Muscle layer of duodenum (tissue), 2 donors: ENCODE measurements at regions not wholly inside any gene's neighbourhood (a gene's known extent, or its start where the extent isn't known, plus 50 kb on each side); places are given as distances from the start of the nearest gene placed in this dataset.

ENCODE experiments used
- H3K27ac ChIP-seq: one replicate; pipeline ENCODE4 v1.7.0; 2013; ENCODE audit warnings: mild to moderate bottlenecking, low read length
- H3K27me3 ChIP-seq: one replicate; pipeline ENCODE4 v1.7.0; 2013; ENCODE audit warnings: low read depth, mild to moderate bottlenecking, control low read depth, low read length
- H3K36me3 ChIP-seq, 2 donors: one replicate each; pipeline ENCODE4 v1.7.0; 2013; ENCODE audit warnings: low read length in 2 of 2, control low read depth in 1 of 2, mild to moderate bottlenecking in 1 of 2; ENCODE audit not compliant: insufficient read depth in 2 of 2, control insufficient read depth in 1 of 2
- H3K4me1 ChIP-seq, 2 donors: one replicate each; pipeline ENCODE4 v1.7.0; 2013; ENCODE audit warnings: low read length in 2 of 2, mild to moderate bottlenecking in 2 of 2, control low read depth in 1 of 2, moderate library complexity in 1 of 2; ENCODE audit not compliant: insufficient read depth in 2 of 2, control insufficient read depth in 1 of 2
- H3K4me3 ChIP-seq, 2 donors: one replicate each; pipeline ENCODE4 v1.7.0; 2013; ENCODE audit warnings: low read length in 2 of 2, low read depth in 1 of 2, mild to moderate bottlenecking in 1 of 2
- H3K9me3 ChIP-seq, 2 donors: one replicate each; pipeline ENCODE4 v1.7.0; 2013; ENCODE audit warnings: low read length in 2 of 2, control low read depth in 1 of 2, mild to moderate bottlenecking in 1 of 2; ENCODE audit not compliant: control insufficient read depth in 1 of 2
- donor health status: healthy.

DNA sequence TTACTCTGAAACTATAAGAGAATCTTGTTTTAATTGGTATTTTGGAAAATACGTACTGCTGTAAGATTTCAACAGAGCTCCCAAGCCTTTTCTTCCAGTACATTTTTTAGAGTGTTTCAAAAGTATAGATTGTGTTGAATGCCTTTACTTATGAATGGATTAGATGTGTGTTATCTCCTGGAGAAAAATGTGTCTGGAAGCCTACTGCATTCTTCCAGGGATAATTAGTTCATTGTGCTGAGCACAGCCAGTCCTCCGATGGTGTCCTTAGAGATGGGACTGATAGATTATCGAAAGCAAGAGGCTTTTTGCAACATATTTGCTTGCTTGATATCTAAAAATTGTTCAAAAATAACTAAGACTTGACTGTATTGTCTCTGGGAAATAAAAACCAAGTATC lies 114.2 kb downstream of the PLEKHG1 start:
- Histone ChIP-seq H3K9me3 (no peaks in the 10 kb centered on the region), H3K36me3 (no peaks in the 10 kb centered on the region), H3K4me3 (no peak overlapping the region), H3K27me3 (no peaks in the 10 kb centered on the region), H3K27ac (no peak overlapping the region), H3K4me1 (peaks cover 0 to 20% of the 10 kb centered on the region in 2 donors)

DNA sequence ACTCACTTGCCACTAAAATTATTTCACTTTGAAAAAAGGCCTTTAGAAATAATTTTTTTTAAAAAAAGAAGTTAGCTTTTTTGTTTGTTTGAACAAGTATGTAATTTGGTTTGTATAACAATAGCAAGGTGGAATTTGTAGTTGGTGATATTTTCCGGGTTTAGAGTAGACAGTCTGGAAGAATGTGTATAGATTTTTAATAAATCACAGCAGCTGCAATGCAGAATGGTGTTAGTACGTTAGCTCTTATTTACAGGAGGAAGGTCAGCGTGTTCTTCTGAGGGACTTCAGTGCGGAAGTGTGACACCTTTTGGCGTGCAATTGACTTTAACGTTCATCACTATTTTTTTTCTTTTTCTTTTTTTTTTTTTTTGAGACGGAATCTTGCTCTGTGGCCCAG lies 115.4 kb downstream of the PLEKHG1 start:
- no peaks in the 10 kb centered on the region for H3K27me3 ChIP-seq
- H3K9me3 ChIP-seq = no peaks in the 10 kb centered on the region
- H3K4me3 ChIP-seq = no peak overlapping the region
- H3K36me3 ChIP-seq = no peaks in the 10 kb centered on the region
- no peak overlapping the region for H3K27ac ChIP-seq
- peaks cover 0 to 20% of the 10 kb centered on the region in 2 donors for H3K4me1 ChIP-seq

GRCh38 chr6:150717419-150717818 lies 117.7 kb downstream of the PLEKHG1 start:
- H3K27ac ChIP-seq = no peak overlapping the region
- no peaks in the 10 kb centered on the region for H3K27me3 ChIP-seq
- H3K36me3 ChIP-seq = no peaks in the 10 kb centered on the region
- no peaks in the 10 kb centered on the region for H3K9me3 ChIP-seq
- no peak overlapping the region for H3K4me3 ChIP-seq
- H3K4me1 ChIP-seq = peaks cover 8 to 19% of the 10 kb centered on the region in 2 donors

DNA sequence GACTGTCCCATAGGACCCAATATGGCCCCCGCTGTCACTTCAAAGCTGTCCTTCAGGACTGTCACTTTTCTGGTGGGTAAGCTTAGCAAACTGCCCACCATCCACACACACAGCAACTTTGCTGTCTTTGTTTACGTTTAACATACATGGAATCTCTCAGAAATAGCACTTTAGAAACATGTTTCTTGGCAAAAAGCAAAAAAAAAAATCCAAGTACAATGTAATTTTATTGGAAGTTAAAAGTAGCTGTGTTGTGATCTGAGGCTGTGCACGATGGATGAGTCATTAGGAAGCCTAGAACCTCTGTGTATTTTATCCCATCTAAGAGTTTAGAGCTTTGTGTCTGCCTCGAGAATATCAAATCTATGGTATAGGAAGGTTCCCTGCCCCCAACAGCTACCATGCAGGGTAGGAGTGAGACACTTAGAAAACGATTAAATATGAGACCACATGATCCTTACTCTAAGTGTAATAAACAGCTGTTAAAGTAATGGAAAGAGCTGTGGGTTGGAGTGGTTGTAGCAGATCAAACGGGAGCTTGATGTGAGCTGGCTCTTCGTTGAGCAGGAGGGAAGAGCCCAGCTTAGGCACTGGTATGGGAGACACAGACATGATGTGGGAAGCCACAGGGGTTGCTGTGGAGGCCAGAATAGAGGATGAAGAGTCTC lies 119.5 kb downstream of the PLEKHG1 start:
- Histone ChIP-seq H3K36me3 (no peaks in the 10 kb centered on the region), H3K4me1 (peaks cover 6 to 8% of the 10 kb centered on the region in 2 donors), H3K9me3 (no peaks in the 10 kb centered on the region), H3K27ac (no peak overlapping the region), H3K4me3 (no peak overlapping the region), H3K27me3 (no peaks in the 10 kb centered on the region)

DNA sequence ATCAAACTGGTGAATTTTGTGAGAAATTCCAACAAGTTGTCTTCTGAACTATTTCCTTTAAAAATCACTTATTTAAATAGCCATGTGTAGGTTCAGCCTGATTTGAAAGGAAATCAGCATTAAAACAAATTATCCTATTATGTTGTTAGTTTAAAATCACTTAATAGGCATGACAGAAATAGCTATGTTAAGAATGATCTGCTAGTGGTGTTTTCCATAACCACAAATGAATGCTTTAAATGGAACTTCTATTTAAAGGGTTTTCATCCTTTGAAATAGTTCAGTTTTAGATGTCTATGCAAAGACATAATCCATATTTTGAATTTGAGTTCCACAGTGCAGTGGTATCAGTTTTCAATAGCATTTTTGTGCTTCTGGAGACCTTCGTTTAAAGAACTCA lies 120.1 kb downstream of the PLEKHG1 start:
- no peak overlapping the region for H3K27ac ChIP-seq
- peaks cover 6 to 8% of the 10 kb centered on the region in 2 donors for H3K4me1 ChIP-seq
- no peaks in the 10 kb centered on the region for H3K36me3 ChIP-seq
- no peak overlapping the region for H3K4me3 ChIP-seq
- H3K27me3 ChIP-seq = no peaks in the 10 kb centered on the region
- no peaks in the 10 kb centered on the region for H3K9me3 ChIP-seq

DNA sequence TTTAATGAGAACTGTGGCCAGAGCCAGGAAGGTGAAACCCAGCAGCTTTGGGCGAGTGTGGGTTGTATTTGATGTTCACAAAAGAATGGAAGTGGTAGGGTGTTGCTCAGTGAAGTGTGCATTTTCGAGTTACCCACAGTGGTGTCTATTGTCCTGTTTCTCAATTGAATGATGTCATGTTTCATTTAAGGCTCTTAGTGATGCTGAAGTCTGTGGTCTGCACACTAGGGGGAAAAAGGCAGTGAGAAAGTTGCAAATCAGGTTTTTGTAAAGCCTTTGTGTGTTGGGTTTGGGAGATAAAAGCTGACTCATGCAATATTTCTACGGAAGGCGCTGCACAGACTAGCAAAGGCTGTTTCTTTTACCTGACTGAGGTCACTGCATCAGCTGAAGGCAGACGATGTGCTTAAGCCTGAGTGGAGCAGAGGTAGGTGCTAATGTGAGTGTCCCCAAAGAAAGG lies 121.1 kb downstream of the PLEKHG1 start:
- no peak overlapping the region for H3K4me3 ChIP-seq
- H3K27me3 ChIP-seq = no peaks in the 10 kb centered on the region
- peaks cover 6 to 8% of the 10 kb centered on the region in 2 donors for H3K4me1 ChIP-seq
- H3K36me3 ChIP-seq = no peaks in the 10 kb centered on the region
- H3K27ac ChIP-seq = no peak overlapping the region
- H3K9me3 ChIP-seq = no peaks in the 10 kb centered on the region

DNA sequence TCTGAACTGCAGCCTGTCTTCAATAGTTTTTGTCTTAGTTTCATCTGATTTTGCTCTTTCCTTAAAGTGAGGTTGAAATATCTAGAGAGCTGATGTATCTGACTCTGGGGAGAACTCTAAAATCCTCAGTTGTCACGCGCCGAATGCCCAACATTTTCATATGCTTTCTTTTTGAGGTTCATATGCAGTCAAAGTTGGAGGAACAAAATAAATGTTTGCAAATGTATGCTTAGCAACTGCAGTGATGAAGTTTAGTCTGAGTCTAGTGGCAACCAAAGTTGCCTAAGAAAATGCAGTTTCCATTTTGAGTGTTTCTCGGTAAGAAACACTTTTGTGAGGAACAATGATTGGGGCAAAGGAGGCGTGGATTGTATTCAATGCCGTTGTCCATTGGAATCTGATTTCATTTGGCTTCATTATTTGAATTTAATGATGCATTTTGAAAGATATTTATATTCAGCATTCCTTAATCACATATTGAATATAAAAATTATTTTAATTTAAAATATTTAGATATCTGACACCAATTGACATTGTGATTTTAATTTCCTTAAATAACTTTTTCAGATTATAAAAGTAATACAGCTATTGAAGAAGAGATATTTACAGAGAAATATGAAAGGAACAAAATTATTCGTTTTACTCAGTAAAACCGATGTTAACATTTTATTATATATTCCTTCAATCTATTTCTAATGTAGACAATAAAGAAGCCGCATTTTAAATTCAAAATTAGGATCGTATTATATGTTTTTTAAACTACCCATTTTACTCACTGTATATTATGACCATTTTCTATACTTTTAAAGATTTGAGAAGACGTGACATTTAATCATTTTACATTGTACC lies 122.0 kb downstream of the PLEKHG1 start:
- Histone ChIP-seq H3K36me3 (no peaks in the 10 kb centered on the region), H3K27ac (no peak overlapping the region), H3K27me3 (no peaks in the 10 kb centered on the region), H3K4me3 (no peak overlapping the region), H3K9me3 (no peaks in the 10 kb centered on the region), H3K4me1 (peaks cover 6 to 8% of the 10 kb centered on the region in 2 donors)

- peaks cover 6 to 8% of the 10 kb centered on the region in 2 donors for H3K4me1 ChIP-seq
- H3K27ac ChIP-seq = no peak overlapping the region
- H3K4me3 ChIP-seq = no peak overlapping the region
- H3K36me3 ChIP-seq = no peaks in the 10 kb centered on the region
- H3K27me3 ChIP-seq = no peaks in the 10 kb centered on the region
- no peaks in the 10 kb centered on the region for H3K9me3 ChIP-seq
Measured at GRCh38 chr6:150722614-150723344, 123.1 kb downstream of the PLEKHG1 start.

DNA sequence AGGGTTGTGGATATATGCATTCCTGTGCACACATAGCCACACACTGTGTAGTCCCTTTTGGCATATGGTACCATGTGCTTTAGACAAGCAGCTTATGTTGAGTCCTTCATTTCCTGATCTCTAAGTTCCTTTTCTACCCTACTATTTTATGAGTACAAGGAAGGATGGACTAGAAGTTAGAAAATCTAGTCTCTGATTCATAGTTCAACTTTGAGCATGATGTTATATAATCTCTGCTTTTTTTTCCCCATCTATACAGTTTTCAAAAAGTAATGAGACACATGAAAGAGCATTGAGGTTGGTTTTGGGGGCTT lies 123.6 kb downstream of the PLEKHG1 start:
- Histone ChIP-seq H3K4me3 (no peak overlapping the region), H3K4me1 (peaks cover 6 to 8% of the 10 kb centered on the region in 2 donors), H3K36me3 (no peaks in the 10 kb centered on the region), H3K27ac (no peak overlapping the region), H3K27me3 (no peaks in the 10 kb centered on the region), H3K9me3 (no peaks in the 10 kb centered on the region)

- no peaks in the 10 kb centered on the region for H3K9me3 ChIP-seq
- no peaks in the 10 kb centered on the region for H3K36me3 ChIP-seq
- no peak overlapping the region for H3K4me3 ChIP-seq
- no peaks in the 10 kb centered on the region for H3K27me3 ChIP-seq
- peaks cover 6 to 8% of the 10 kb centered on the region in 2 donors for H3K4me1 ChIP-seq
- H3K27ac ChIP-seq = no peak overlapping the region
Measured at GRCh38 chr6:150723857-150724256, 124.2 kb downstream of the PLEKHG1 start.

DNA sequence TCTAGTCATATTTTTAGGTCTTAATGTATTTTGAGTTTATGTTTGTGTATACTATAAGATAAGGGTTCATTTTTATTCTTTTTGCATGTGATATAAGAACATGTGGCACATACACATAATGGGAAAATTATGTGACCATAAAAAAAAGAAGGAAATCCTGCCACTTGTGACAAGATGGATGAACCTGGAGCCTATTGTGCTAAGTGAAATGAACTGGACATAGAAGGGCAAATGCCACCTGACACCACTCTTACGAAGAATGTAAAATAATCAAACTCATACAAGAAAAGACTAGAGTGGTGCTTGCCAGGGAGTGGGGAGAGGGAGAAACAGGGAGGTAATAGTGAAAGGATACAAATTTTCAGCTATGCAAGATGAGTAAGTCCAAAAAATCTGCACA lies 126.1 kb downstream of the PLEKHG1 start:
- Histone ChIP-seq H3K4me1 (peaks cover 3 to 4% of the 10 kb centered on the region in 2 donors), H3K27ac (no peak overlapping the region), H3K36me3 (no peaks in the 10 kb centered on the region), H3K4me3 (no peak overlapping the region), H3K27me3 (no peaks in the 10 kb centered on the region), H3K9me3 (no peaks in the 10 kb centered on the region)
